ENCODE measurements at regions not wholly inside any gene's neighbourhood (a gene's known extent, or its start where the extent isn't known, plus 50 kb on each side); places are given as distances from the start of the nearest gene placed in this dataset.

GRCh38 chr7:85954961-85955360 is 688.7 kb upstream of the GRM3 start:
- Histone ChIP-seq H3K4me2 (ENCODE audit: insufficient read depth in 1 of 2, low read depth in 2 of 2, low read length in 2 of 2) (no peak overlapping the region), H3K23me2 (ENCODE audit: low read depth, low read length) (no peaks in the 10 kb centered on the region), H3K27ac (ENCODE audit: low read depth, low read length) (no peak overlapping the region), H3K14ac (ENCODE audit: insufficient read length) (no peak overlapping the region), H3K9ac (replicated peaks in 1 of 4; ENCODE audit: extremely low read depth in 1 of 4, low read depth in 3 of 4, low read length in 3 of 4) (no peak overlapping the region), H2AFZ (ENCODE audit: low read length) (no peak overlapping the region), H3K9me3 (ENCODE audit: insufficient read depth in 2 of 2, low read depth in 1 of 2, low read length in 1 of 2) (no peaks in the 10 kb centered on the region), H2BK12ac (ENCODE audit: low read depth, low read length) (no peak overlapping the region), H3K4me3 (ENCODE audit: extremely low read depth in 1 of 4, insufficient read depth in 2 of 4, low read depth in 3 of 4, low read length in 4 of 4) (no peak overlapping the region), H3K79me1 (ENCODE audit: low read depth, low read length) (no peaks in the 10 kb centered on the region), H3K4me1 (replicated peaks in 1 of 4; ENCODE audit: control insufficient read depth in 3 of 4, insufficient read depth in 4 of 4, low read length in 3 of 4) (0 out of 7 replicates have a peak, but pooled peaks cover 0 to 3% (median 0%) of the 10 kb centered on the region in 4 experiments), H2BK120ac (replicated peaks; ENCODE audit: low read depth, low read length) (no peak overlapping the region), H4K91ac (replicated peaks; ENCODE audit: insufficient read length, low read length) (no peak overlapping the region), H4K20me1 (replicated peaks in 1 of 2; ENCODE audit: control insufficient read depth in 1 of 2, insufficient read depth in 2 of 2, low read length in 2 of 2) (no peaks in the 10 kb centered on the region), H2BK15ac (ENCODE audit: low read length) (no peak overlapping the region), H3K18ac (ENCODE audit: extremely low read depth, low read length) (no peak overlapping the region), H3K23ac (ENCODE audit: insufficient read length) (no peak overlapping the region), H3K79me2 (ENCODE audit: control insufficient read depth in 1 of 2, insufficient read depth in 2 of 2, low read length in 2 of 2) (no peaks in the 10 kb centered on the region), H2AK5ac (ENCODE audit: low read depth, low read length) (no peak overlapping the region), H4K8ac (ENCODE audit: extremely low read depth, insufficient read depth, low read length) (no peak overlapping the region), H2BK20ac (ENCODE audit: low read length) (no peak overlapping the region), H3K36me3 (ENCODE audit: control insufficient read depth in 2 of 4, insufficient read depth in 4 of 4, low read length in 3 of 4) (no peaks in the 10 kb centered on the region), H3K4ac (replicated peaks; ENCODE audit: insufficient read length, low read depth, low read length) (no peak overlapping the region), H3K27me3 (replicated peaks in 1 of 4; ENCODE audit: control insufficient read depth in 3 of 4, extremely low read depth in 1 of 4, insufficient read depth in 3 of 4, low read length in 3 of 4) (no peaks in the 10 kb centered on the region), H3K56ac (replicated peaks; ENCODE audit: insufficient read length, low read depth, low read length) (no peak overlapping the region), H2BK5ac (ENCODE audit: low read depth, low read length) (no peak overlapping the region), H4K5ac (ENCODE audit: insufficient read length, low read depth, low read length) (no peak overlapping the region)
- TF ChIP-seq CHD1 (IDR thresholded peaks at IDR 0.05; ENCODE audit: low read depth, low read length) (no peak), SRF (IDR thresholded peaks at IDR 0.05; ENCODE audit: low read depth, low read length) (no peak), HDAC2 (IDR thresholded peaks at IDR 0.05; ENCODE audit: borderline replicate concordance in 1 of 2, low read depth in 2 of 2, low read length in 2 of 2) (no peak), ASH2L (IDR thresholded peaks at IDR 0.05; ENCODE audit: low read length) (no peak), CBX8 (IDR thresholded peaks at IDR 0.05; ENCODE audit: borderline replicate concordance, low read depth, low read length) (no peak), JUND (IDR thresholded peaks at IDR 0.05; ENCODE audit: low read length) (no peak), EZH2 (IDR thresholded peaks at IDR 0.05; ENCODE audit: low read depth, low read length, severe bottlenecking) (no peak), CBX5 (IDR thresholded peaks at IDR 0.05; ENCODE audit: low read depth, low read length) (no peak)
- CTCF ChIA-PET (ENCODE audit: partially characterized antibody) = no interaction called here
- FAIRE-seq = no peak
- no peak for DNase-seq (ENCODE audit: low read depth in 1 of 2, low spot score in 2 of 2)
- POLR2A ChIA-PET (ENCODE audit: partially characterized antibody) = no interaction called here
- WGBS, 2 experiments (ENCODE audit: extremely low coverage in 1 of 2, insufficient coverage in 1 of 2, insufficient read length in 1 of 2, insufficient replicate concordance in 2 of 2, low coverage in 1 of 2, low lambda C conversion rate in 2 of 2, missing lambda C conversion rate in 1 of 2) = 87 to 100% methylated on average over 1 to 3 of the region's 3 CpGs

All from H1 (cell line).